ENCODE measurements at regions not wholly inside any gene's neighbourhood (a gene's known extent, or its start where the extent isn't known, plus 50 kb on each side); places are given as distances from the start of the nearest gene placed in this dataset.

DNA sequence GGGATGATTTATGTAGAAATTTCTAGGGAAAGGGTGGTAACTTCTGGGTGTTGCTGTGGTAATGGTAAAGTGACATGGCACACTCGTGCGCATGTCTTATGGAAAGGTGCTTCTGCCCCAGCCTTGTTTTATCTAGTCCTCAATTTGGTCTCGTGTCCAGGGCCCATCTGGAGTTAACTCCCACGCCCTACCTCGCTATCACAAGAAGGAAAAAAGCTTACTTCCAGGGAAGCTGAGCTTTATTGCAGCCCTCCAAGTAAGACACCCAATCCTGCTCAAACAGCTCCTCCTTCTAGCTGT is 611.8 kb downstream of the TNS3 start:
- RAD21 ChIA-PET (ENCODE audit: low non-redundant PET in 1 of 2, low total read pairs in 2 of 2, uncharacterized antibody in 2 of 2, unreplicated experiment in 2 of 2), result no interaction called here
- intact Hi-C loops (cut with micrococcal nuclease), result no loop called here
- no peaks in the 10 kb centered on the region for H4K20me1 ChIP-seq (ENCODE audit: insufficient read depth)
- no TSS peak for BruUV-seq (replicated peaks)
- H3K4me1 ChIP-seq (ENCODE audit: control insufficient read depth in 1 of 2, insufficient read depth in 2 of 2, low read length in 2 of 2), result peaks cover 5 to 8% of the 10 kb centered on the region in 2 experiments; a peak in 3 of 4 replicates
- TF ChIP-seq SIN3A (IDR thresholded peaks at IDR 0.05; ENCODE audit: low read depth), result no peak
- TF ChIP-seq ELF1 (IDR thresholded peaks at IDR 0.05; ENCODE audit: borderline replicate concordance, low read depth), result no peak
- TF ChIP-seq SRF (IDR thresholded peaks at IDR 0.05; ENCODE audit: low read depth), result no peak
- no peak for TF ChIP-seq TCF7L2 (IDR thresholded peaks at IDR 0.05; ENCODE audit: borderline replicate concordance, extremely low read depth, insufficient read depth, insufficient read length)
- TF ChIP-seq, protein P1, sequence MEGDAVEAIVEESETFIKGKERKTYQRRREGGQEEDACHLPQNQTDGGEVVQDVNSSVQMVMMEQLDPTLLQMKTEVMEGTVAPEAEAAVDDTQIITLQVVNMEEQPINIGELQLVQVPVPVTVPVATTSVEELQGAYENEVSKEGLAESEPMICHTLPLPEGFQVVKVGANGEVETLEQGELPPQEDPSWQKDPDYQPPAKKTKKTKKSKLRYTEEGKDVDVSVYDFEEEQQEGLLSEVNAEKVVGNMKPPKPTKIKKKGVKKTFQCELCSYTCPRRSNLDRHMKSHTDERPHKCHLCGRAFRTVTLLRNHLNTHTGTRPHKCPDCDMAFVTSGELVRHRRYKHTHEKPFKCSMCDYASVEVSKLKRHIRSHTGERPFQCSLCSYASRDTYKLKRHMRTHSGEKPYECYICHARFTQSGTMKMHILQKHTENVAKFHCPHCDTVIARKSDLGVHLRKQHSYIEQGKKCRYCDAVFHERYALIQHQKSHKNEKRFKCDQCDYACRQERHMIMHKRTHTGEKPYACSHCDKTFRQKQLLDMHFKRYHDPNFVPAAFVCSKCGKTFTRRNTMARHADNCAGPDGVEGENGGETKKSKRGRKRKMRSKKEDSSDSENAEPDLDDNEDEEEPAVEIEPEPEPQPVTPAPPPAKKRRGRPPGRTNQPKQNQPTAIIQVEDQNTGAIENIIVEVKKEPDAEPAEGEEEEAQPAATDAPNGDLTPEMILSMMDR (IDR thresholded peaks at IDR 0.05 in 2 of 3, conservative IDR thresholded peaks at IDR 0.05 in 1 of 3; ENCODE audit: borderline replicate concordance in 1 of 3, insufficient read depth in 1 of 3, low read depth in 2 of 3, low read length in 2 of 3), result no peak
- TF ChIP-seq, protein P2, sequence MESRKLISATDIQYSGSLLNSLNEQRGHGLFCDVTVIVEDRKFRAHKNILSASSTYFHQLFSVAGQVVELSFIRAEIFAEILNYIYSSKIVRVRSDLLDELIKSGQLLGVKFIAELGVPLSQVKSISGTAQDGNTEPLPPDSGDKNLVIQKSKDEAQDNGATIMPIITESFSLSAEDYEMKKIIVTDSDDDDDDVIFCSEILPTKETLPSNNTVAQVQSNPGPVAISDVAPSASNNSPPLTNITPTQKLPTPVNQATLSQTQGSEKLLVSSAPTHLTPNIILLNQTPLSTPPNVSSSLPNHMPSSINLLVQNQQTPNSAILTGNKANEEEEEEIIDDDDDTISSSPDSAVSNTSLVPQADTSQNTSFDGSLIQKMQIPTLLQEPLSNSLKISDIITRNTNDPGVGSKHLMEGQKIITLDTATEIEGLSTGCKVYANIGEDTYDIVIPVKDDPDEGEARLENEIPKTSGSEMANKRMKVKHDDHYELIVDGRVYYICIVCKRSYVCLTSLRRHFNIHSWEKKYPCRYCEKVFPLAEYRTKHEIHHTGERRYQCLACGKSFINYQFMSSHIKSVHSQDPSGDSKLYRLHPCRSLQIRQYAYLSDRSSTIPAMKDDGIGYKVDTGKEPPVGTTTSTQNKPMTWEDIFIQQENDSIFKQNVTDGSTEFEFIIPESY (IDR thresholded peaks at IDR 0.05; ENCODE audit: extremely low read depth, insufficient replicate concordance, low read length), result no peak
- no peak for TF ChIP-seq FOSL1 (IDR thresholded peaks at IDR 0.05; ENCODE audit: low read depth)
- no peak for TF ChIP-seq MAX (IDR thresholded peaks at IDR 0.05)
- H3K9me2 ChIP-seq (ENCODE audit: insufficient read depth), result no peaks in the 10 kb centered on the region
- CTCF ChIA-PET, result no interaction called here
- no peaks in the 10 kb centered on the region for H3K27me3 ChIP-seq (ENCODE audit: insufficient read depth, low read length)
- H3K9me3 ChIP-seq (ENCODE audit: control insufficient read depth in 1 of 2, insufficient read depth in 1 of 2, low read depth in 1 of 2, low read length in 2 of 2), result peaks cover 0 to 1% of the 10 kb centered on the region in 2 experiments; a peak in 1 of 4 replicates
- ATAC-seq (no peak), DNase-seq (ENCODE audit: low read depth, low spot score) (no peak)
- no peak overlapping the region for H3K4me3 ChIP-seq (replicated peaks in 1 of 2; ENCODE audit: low read depth in 1 of 2, low read length in 2 of 2)
- POLR2A ChIA-PET, result no interaction called here
- no peaks in the 10 kb centered on the region for H3K79me2 ChIP-seq (ENCODE audit: insufficient read depth, low read length)
- no peak overlapping the region for H2AFZ ChIP-seq (ENCODE audit: low read depth, low read length, poor library complexity, severe bottlenecking)
- H3K27ac ChIP-seq (ENCODE audit: low read depth, low read length), result no peak overlapping the region
- no peaks in the 10 kb centered on the region for H3K36me3 ChIP-seq (ENCODE audit: control insufficient read depth in 1 of 2, insufficient read depth in 2 of 2, low read length in 2 of 2)
- H3K9ac ChIP-seq (ENCODE audit: low read length), result no peak overlapping the region
- H3K4me2 ChIP-seq (ENCODE audit: low read length), result no peak overlapping the region
